H9 (cell line): ENCODE measurements at regions not wholly inside any gene's neighbourhood (a gene's known extent, or its start where the extent isn't known, plus 50 kb on each side); places are given as distances from the start of the nearest gene placed in this dataset.
A peak's percentile ranks its signal among the peaks of the same experiment; 100 is the strongest.
"Not testable (repeated sequence)": the region's sequence is repeated elsewhere in the genome, so short reads cannot be mapped to it uniquely, and the experiment has no call there.

ENCODE experiments used
- DNase-seq: peaks from one replicate; pipeline ENCODE4 v3.0.0-alpha.2; 2017
- H2AFZ ChIP-seq: one replicate; pipeline ENCODE4 v1.6.1; 2013; ENCODE audit warnings: mild to moderate bottlenecking, low read length, control low read depth, moderate library complexity
- H2AK5ac ChIP-seq: 2 replicates; pipeline ENCODE4 v1.6.1; 2013; ENCODE audit warnings: low read length, control low read depth, mixed read lengths; ENCODE audit not compliant: insufficient read length
- H2BK120ac ChIP-seq: one replicate; pipeline ENCODE4 v1.6.1; 2013; ENCODE audit warnings: low read depth, mild to moderate bottlenecking, low read length, control low read depth, inconsistent platforms; ENCODE audit not compliant: poor library complexity, severe bottlenecking
- H2BK12ac ChIP-seq: 2 replicates; pipeline ENCODE4 v1.6.1; 2013; ENCODE audit warnings: low read length, control low read depth, mixed read lengths, low read depth; ENCODE audit not compliant: insufficient read length
- H2BK15ac ChIP-seq: 2 replicates; pipeline ENCODE4 v1.6.1; 2013; ENCODE audit warnings: low read depth, low read length, control low read depth
- H2BK20ac ChIP-seq: one replicate; pipeline ENCODE4 v1.6.1; 2013; ENCODE audit warnings: low read depth, mild to moderate bottlenecking, low read length, control low read depth, inconsistent platforms; ENCODE audit not compliant: poor library complexity, severe bottlenecking
- H2BK5ac ChIP-seq: 2 replicates; pipeline ENCODE4 v1.6.1; 2013; ENCODE audit warnings: low read length, control low read depth, mixed read lengths; ENCODE audit not compliant: insufficient read length
- H3K14ac ChIP-seq: 2 replicates; pipeline ENCODE4 v1.6.1; 2013; ENCODE audit warnings: low read length, control low read depth; ENCODE audit not compliant: insufficient read depth
- H3K18ac ChIP-seq: 2 replicates; pipeline ENCODE4 v1.6.1; 2013; ENCODE audit warnings: low read depth, mild to moderate bottlenecking, mixed read lengths, low read length, control low read depth; ENCODE audit not compliant: insufficient read length
- H3K23ac ChIP-seq: 2 replicates; pipeline ENCODE4 v1.6.1; 2013; ENCODE audit warnings: low read length, control low read depth, mixed read lengths, low read depth; ENCODE audit not compliant: insufficient read length
- H3K23me2 ChIP-seq: 2 replicates; pipeline ENCODE4 v1.6.1; 2013; ENCODE audit warnings: low read depth, mild to moderate bottlenecking, mixed read lengths, low read length, control low read depth; ENCODE audit not compliant: insufficient read length, poor library complexity, severe bottlenecking
- H3K27ac ChIP-seq: 2 replicates; pipeline ENCODE4 v1.5.1; 2013; ENCODE audit warnings: low read length, control low read depth, mixed read lengths, low read depth; ENCODE audit not compliant: insufficient read length
- H3K27me3 ChIP-seq: 2 replicates; pipeline ENCODE4 v1.6.1; 2013; ENCODE audit warnings: low read length, control low read depth, inconsistent platforms; ENCODE audit not compliant: insufficient read depth
- H3K4ac ChIP-seq: 2 replicates; pipeline ENCODE4 v1.6.1; 2013; ENCODE audit warnings: low read depth, mild to moderate bottlenecking, control low read depth, inconsistent platforms, low read length, moderate library complexity
- H3K4me1 ChIP-seq: 2 replicates; pipeline ENCODE4 v1.6.1; 2013; ENCODE audit warnings: low read length, control low read depth, inconsistent platforms; ENCODE audit not compliant: insufficient read depth
- H3K4me2 ChIP-seq: 2 replicates; pipeline ENCODE4 v1.6.1; 2013; ENCODE audit warnings: low read length, control low read depth, mixed read lengths; ENCODE audit not compliant: insufficient read length, insufficient read depth
- H3K56ac ChIP-seq: 2 replicates; pipeline ENCODE4 v1.6.1; 2013; ENCODE audit warnings: low read depth, mild to moderate bottlenecking, mixed read lengths, low read length, control low read depth; ENCODE audit not compliant: insufficient read length
- H3K79me1 ChIP-seq: 2 replicates; pipeline ENCODE4 v1.6.1; 2013; ENCODE audit warnings: low read depth, mild to moderate bottlenecking, moderate library complexity, low read length, control low read depth, inconsistent platforms; ENCODE audit not compliant: insufficient read depth, poor library complexity, severe bottlenecking
- H3K79me2 ChIP-seq: 2 replicates; pipeline ENCODE4 v1.6.1; 2013; ENCODE audit warnings: low read length, control low read depth, inconsistent platforms; ENCODE audit not compliant: insufficient read depth
- H3K9ac ChIP-seq: 2 replicates; pipeline ENCODE4 v1.6.1; 2013; ENCODE audit warnings: low read length, control low read depth, mixed read lengths; ENCODE audit not compliant: insufficient read length; ENCODE audit errors: extremely low read depth
- H3K9me3 ChIP-seq: one replicate; pipeline ENCODE4 v1.6.1; 2013; ENCODE audit warnings: low read depth, low read length, inconsistent platforms; ENCODE audit not compliant: control insufficient read depth
- H3T11ph ChIP-seq: one replicate; pipeline ENCODE4 v1.6.1; 2013; ENCODE audit warnings: mild to moderate bottlenecking, low read length, control low read depth, inconsistent platforms
- H4K20me1 ChIP-seq: one replicate; pipeline ENCODE4 v1.6.1; 2013; ENCODE audit not compliant: control insufficient read depth, insufficient read length, insufficient read depth
- H4K5ac ChIP-seq: 2 replicates; pipeline ENCODE4 v1.6.1; 2013; ENCODE audit warnings: low read depth, mild to moderate bottlenecking, mixed read lengths, low read length, control low read depth; ENCODE audit not compliant: insufficient read length
- H4K8ac ChIP-seq: replicated peaks from 2 replicates; pipeline ENCODE4 v1.6.1; 2013; ENCODE audit warnings: low read length, control low read depth, mixed read lengths, low read depth; ENCODE audit not compliant: insufficient read length
- H4K91ac ChIP-seq: 2 replicates; pipeline ENCODE4 v1.6.1; 2013; ENCODE audit warnings: low read depth, mild to moderate bottlenecking, moderate library complexity, mixed read lengths, low read length, control low read depth; ENCODE audit not compliant: insufficient read length
- H3K27ac Mint-ChIP-seq, 3 experiments: 2 replicates in 2 of 3; 3 replicates in 1 of 3; pipeline ENCODE4 v1.8.0; 2020 to 2021; ENCODE audit warnings: mixed read lengths in 3 of 3, mild to moderate bottlenecking in 1 of 3, moderate library complexity in 1 of 3
- H3K27me3 Mint-ChIP-seq: 2 replicates; pipeline ENCODE4 v1.8.0; 2021; ENCODE audit warnings: low read depth, mild to moderate bottlenecking, moderate library complexity, mixed read lengths
- H3K36me3 Mint-ChIP-seq, 3 experiments: 2 replicates in 2 of 3; 3 replicates in 1 of 3; pipeline ENCODE4 v1.8.0; 2020 to 2021; ENCODE audit warnings: low read depth in 3 of 3, mixed read lengths in 3 of 3; ENCODE audit not compliant: insufficient read depth in 1 of 3
- H3K4me1 Mint-ChIP-seq, 2 experiments: 2 replicates each; pipeline ENCODE4 v1.8.0; 2020; ENCODE audit warnings: mixed read lengths in 2 of 2
- H3K4me3 Mint-ChIP-seq, 2 experiments: 2 replicates in 1 of 2; 3 replicates in 1 of 2; pipeline ENCODE4 v1.8.0; 2020 to 2021; ENCODE audit warnings: mild to moderate bottlenecking in 2 of 2, mixed read lengths in 2 of 2, moderate library complexity in 1 of 2
- H3K9me3 Mint-ChIP-seq, 2 experiments: 2 replicates in 1 of 2; 3 replicates in 1 of 2; pipeline ENCODE4 v1.8.0; 2020; ENCODE audit warnings: mild to moderate bottlenecking in 2 of 2, mixed read lengths in 2 of 2, moderate library complexity in 1 of 2
- WGBS: extraction: QIAGEN DNeasy Blood & Tissue Kit; methylation state at CpG from one replicate; pipeline ENCODE4 v1.1.7; 2013; ENCODE audit warnings: missing lambda C conversion rate, low lambda C conversion rate, mixed read lengths; ENCODE audit not compliant: insufficient read length; ENCODE audit errors: extremely low coverage; 5-methylcytosine and 5-hydroxymethylcytosine counted together

DNA sequence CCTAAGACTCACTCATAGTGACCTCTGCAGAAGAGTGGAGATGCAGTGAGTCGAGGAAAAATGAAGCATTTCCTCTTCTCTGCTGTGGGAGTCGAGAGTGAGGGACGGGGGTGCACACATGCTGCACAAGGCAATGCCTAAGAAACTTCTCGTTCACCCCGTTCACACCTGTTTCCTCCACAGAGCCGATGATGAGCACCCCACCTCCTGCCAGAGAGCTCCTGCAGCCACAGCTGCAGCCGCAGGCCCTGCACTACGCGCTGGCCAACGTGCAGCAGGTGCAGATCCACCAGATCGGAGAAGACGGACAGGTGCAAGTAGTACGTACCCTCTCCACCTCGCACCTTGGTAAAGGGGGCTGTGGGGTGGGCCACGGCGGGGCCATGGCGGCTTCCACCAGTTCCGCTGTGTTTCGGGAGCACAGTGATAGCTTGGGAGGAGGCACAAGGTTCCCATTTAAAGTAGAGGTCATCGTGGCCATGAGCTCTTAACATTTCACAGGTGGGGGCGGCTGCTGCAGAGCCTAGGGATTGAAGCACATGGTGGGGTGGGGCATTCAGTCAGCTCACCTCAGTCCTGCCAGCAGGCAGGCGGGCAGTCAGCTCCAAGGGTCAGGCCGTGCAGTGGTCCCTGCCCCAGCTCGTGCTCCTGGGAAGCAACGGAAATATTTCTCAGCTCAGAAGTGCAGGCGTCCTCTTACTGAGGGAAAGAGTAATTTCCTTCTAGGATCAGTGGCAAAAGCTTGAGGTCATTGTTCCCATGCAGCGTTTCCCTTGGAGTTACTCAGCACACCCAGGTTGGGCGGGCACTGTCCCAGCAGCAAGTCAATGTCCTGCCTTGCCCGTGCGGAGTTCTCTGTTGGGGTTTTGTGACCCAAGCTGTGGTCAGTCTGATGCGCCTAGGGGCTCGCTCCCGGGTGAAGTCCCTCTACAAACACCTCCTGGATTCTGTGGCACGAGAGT is 80.1 kb downstream of the NPIPB11 start:
- H4K91ac ChIP-seq, H2AK5ac ChIP-seq, H2BK20ac ChIP-seq, H3K27me3 ChIP-seq, H4K5ac ChIP-seq, H3K4me2 ChIP-seq, H4K20me1 ChIP-seq, H3K9me3 Mint-ChIP-seq, H3K18ac ChIP-seq, H3K56ac ChIP-seq, H3K4ac ChIP-seq, H3K79me1 ChIP-seq, H2AFZ ChIP-seq, H3K4me1 ChIP-seq, H3K27me3 Mint-ChIP-seq, H2BK12ac ChIP-seq, H3K4me3 Mint-ChIP-seq, H3K79me2 ChIP-seq, H2BK120ac ChIP-seq, DNase-seq, H3T11ph ChIP-seq, H3K36me3 Mint-ChIP-seq, H3K9ac ChIP-seq, H3K23ac ChIP-seq, H3K14ac ChIP-seq, H3K27ac Mint-ChIP-seq, H3K9me3 ChIP-seq, H3K27ac ChIP-seq, H2BK5ac ChIP-seq, H3K23me2 ChIP-seq, H4K8ac ChIP-seq, H2BK15ac ChIP-seq: not testable (repeated sequence)
- no CpG with 5 or more reads among the region's 34 CpGs for WGBS
- peaks cover 6 to 11% of the 10 kb centered on the region in 2 experiments for H3K4me1 Mint-ChIP-seq

DNA sequence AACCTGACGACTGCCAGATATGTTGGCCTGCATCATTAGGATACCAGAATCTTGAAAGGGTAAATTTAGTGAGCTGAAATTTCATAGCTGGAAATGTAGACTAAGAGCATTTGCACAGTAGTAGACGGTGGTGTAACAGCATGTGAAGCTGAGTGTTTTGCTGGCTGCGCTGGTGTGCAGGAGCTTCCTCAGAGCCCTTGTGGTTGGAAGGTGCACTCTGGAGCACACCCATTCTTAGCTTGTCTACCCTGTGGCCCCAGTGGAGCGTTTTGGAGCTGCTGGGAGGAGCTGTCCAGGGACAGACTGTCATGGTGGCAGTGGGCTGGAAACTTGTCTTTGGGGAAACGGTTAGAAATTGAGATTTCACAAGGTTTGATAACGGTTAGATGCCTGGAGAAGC is 82.8 kb downstream of the NPIPB11 start:
- not testable (repeated sequence) for H3K23ac ChIP-seq, H3K4me1 ChIP-seq, H2BK12ac ChIP-seq, H2BK5ac ChIP-seq, H2BK15ac ChIP-seq, H3K9me3 Mint-ChIP-seq, H2AK5ac ChIP-seq, H4K8ac ChIP-seq, H2BK120ac ChIP-seq, H3K36me3 Mint-ChIP-seq, H4K5ac ChIP-seq, H3K27me3 ChIP-seq, DNase-seq, H3K4ac ChIP-seq, H4K91ac ChIP-seq, H3K27ac ChIP-seq, H3K4me3 Mint-ChIP-seq, H3K4me2 ChIP-seq, H4K20me1 ChIP-seq, H2BK20ac ChIP-seq, H3K23me2 ChIP-seq, H3K14ac ChIP-seq, H3K56ac ChIP-seq, H3T11ph ChIP-seq, H3K9ac ChIP-seq, H3K27me3 Mint-ChIP-seq, H3K18ac ChIP-seq, H3K9me3 ChIP-seq, H3K79me1 ChIP-seq, H3K79me2 ChIP-seq, H2AFZ ChIP-seq
- no CpG with 5 or more reads among the region's 6 CpGs for WGBS
- H3K4me1 Mint-ChIP-seq: peaks cover 17 to 30% of the 10 kb centered on the region in 2 experiments
- H3K27ac Mint-ChIP-seq: peak overlapping the region in 1 of 3 experiments; percentile 15; a peak in 1 of 7 replicates
